IMR-90 (cell line): ENCODE measurements at regions not wholly inside any gene's neighbourhood (a gene's known extent, or its start where the extent isn't known, plus 50 kb on each side); places are given as distances from the start of the nearest gene placed in this dataset.

Experiments used
- ATAC-seq: fragments of 200-7000 bp; cut with Tn5 transposase; 2 replicates; pipeline ENCODE4 v1.9.1; 2020; ENCODE audit warnings: low read depth, mild to moderate bottlenecking, moderate library complexity
- BruUV-seq: library from RNA; stranded (reverse); fragments of 400-500 nt; replicated peaks from 2 replicates; lab custom pipeline; 2021; lab: Mats Ljungman, UMichigan
- CTCF ChIA-PET: fragments of 300-600 bp; formaldehyde crosslinking; extraction: SDS; loops from one replicate; lab custom pipeline; 2021; ENCODE audit warnings: antibody characterized with exemption; lab: Yijun Ruan, JAX
- POLR2A ChIA-PET: fragments of 300-600 bp; sonication (Branson Sonifier 250); formaldehyde crosslinking; loops from one replicate; lab custom pipeline; 2022; ENCODE audit warnings: antibody characterized with exemption; ENCODE audit not compliant: unreplicated experiment; lab: Charles Lee
- DNase-seq: peaks from one replicate; pipeline ENCODE4 v3.0.0; 2013
- H2AFZ ChIP-seq: replicated peaks from 2 replicates; pipeline ENCODE3; 2013; ENCODE audit warnings: low read length, mild to moderate bottlenecking; ENCODE audit not compliant: poor library complexity
- H2AK5ac ChIP-seq: 2 replicates; pipeline ENCODE4 v1.6.1; 2013; ENCODE audit warnings: low read depth, low read length, inconsistent platforms
- H2AK9ac ChIP-seq: replicated peaks from 2 replicates; pipeline ENCODE3; 2013; ENCODE audit warnings: mild to moderate bottlenecking, low read depth, low read length, moderate library complexity; ENCODE audit not compliant: poor library complexity
- H2BK120ac ChIP-seq: 2 replicates; pipeline ENCODE4 v1.6.1; 2013; ENCODE audit warnings: low read depth, low read length, inconsistent platforms
- H2BK15ac ChIP-seq: 3 replicates; pipeline ENCODE4 v1.6.1; 2013; ENCODE audit warnings: low read depth, low read length, inconsistent platforms
- H2BK20ac ChIP-seq: 2 replicates; pipeline ENCODE4 v1.6.1; 2013; ENCODE audit warnings: low read depth, mild to moderate bottlenecking, inconsistent platforms, low read length, moderate library complexity
- H2BK5ac ChIP-seq: 2 replicates; pipeline ENCODE4 v1.6.1; 2013; ENCODE audit warnings: mild to moderate bottlenecking, low read depth, low read length, inconsistent platforms; ENCODE audit not compliant: poor library complexity, severe bottlenecking
- H3K14ac ChIP-seq: replicated peaks from 2 replicates; pipeline ENCODE4 v1.6.1; 2013; ENCODE audit warnings: low read depth, low read length, inconsistent platforms
- H3K18ac ChIP-seq: 2 replicates; pipeline ENCODE4 v1.6.1; 2013; ENCODE audit warnings: low read depth, low read length, control low read depth
- H3K23ac ChIP-seq: 2 replicates; pipeline ENCODE4 v1.6.1; 2013; ENCODE audit warnings: low read depth, low read length, inconsistent platforms
- H3K27ac ChIP-seq: 2 replicates; pipeline ENCODE4 v1.5.1; 2013; ENCODE audit warnings: mild to moderate bottlenecking, control low read depth, low read length; ENCODE audit not compliant: insufficient read depth
- H3K27me3 ChIP-seq: 2 replicates; pipeline ENCODE4 v1.6.1; 2013; ENCODE audit warnings: low read length; ENCODE audit not compliant: control insufficient read depth, insufficient read depth
- H3K36me3 ChIP-seq: 2 replicates; pipeline ENCODE4 v1.6.1; 2013; ENCODE audit warnings: low read length, mixed read lengths; ENCODE audit not compliant: control insufficient read depth, insufficient read depth
- H3K4ac ChIP-seq: 2 replicates; pipeline ENCODE4 v1.6.1; 2013; ENCODE audit warnings: low read depth, low read length, inconsistent platforms
- H3K4me1 ChIP-seq: 2 replicates; pipeline ENCODE4 v1.6.1; 2013; ENCODE audit warnings: low read length, mixed read lengths; ENCODE audit not compliant: control insufficient read depth, insufficient read depth
- H3K4me2 ChIP-seq: 2 replicates; pipeline ENCODE4 v1.6.1; 2013; ENCODE audit warnings: low read depth, mild to moderate bottlenecking, control low read depth, low read length, moderate library complexity
- H3K4me3 ChIP-seq: 2 replicates; pipeline ENCODE4 v1.5.1; 2013; ENCODE audit warnings: low read depth, mild to moderate bottlenecking, control low read depth, low read length, moderate library complexity; ENCODE audit not compliant: insufficient read depth
- H3K56ac ChIP-seq: 2 replicates; pipeline ENCODE4 v1.6.1; 2013; ENCODE audit warnings: low read length, inconsistent platforms; ENCODE audit not compliant: insufficient read depth; ENCODE audit errors: extremely low read depth
- H3K79me1 ChIP-seq, 2 experiments: 2 replicates each; pipeline ENCODE4 v1.6.1; 2013; ENCODE audit warnings: low read length in 2 of 2, inconsistent platforms in 1 of 2, low read depth in 1 of 2
- H3K9ac ChIP-seq: 2 replicates; pipeline ENCODE4 v1.6.1; 2013; ENCODE audit warnings: low read depth, low read length, control low read depth
- H3K9me1 ChIP-seq: 2 replicates; pipeline ENCODE4 v1.6.1; 2013; ENCODE audit warnings: low read length, inconsistent platforms; ENCODE audit not compliant: insufficient read depth
- H3K9me3 ChIP-seq: 2 replicates; pipeline ENCODE4 v1.6.1; 2013; ENCODE audit warnings: low read length; ENCODE audit not compliant: control insufficient read depth, insufficient read depth
- H4K20me1 ChIP-seq: 2 replicates; pipeline ENCODE4 v1.6.1; 2013; ENCODE audit warnings: low read length, inconsistent platforms; ENCODE audit not compliant: insufficient read depth
- H4K5ac ChIP-seq: 2 replicates; pipeline ENCODE4 v1.6.1; 2013; ENCODE audit warnings: mild to moderate bottlenecking, low read depth, low read length, control low read depth
- H4K8ac ChIP-seq, 2 experiments: 2 replicates each; pipeline ENCODE4 v1.6.1; 2013; ENCODE audit warnings: low read depth in 2 of 2, low read length in 2 of 2, control low read depth in 1 of 2, inconsistent platforms in 1 of 2
- H4K91ac ChIP-seq: 2 replicates; pipeline ENCODE4 v1.6.1; 2013; ENCODE audit warnings: low read depth, low read length, inconsistent platforms; ENCODE audit not compliant: insufficient read depth
- BHLHE40 ChIP-seq: fragments of 150-350 bp; IDR thresholded peaks from 2 replicates; pipeline ENCODE4 v1.6.1; 2016; ENCODE audit warnings: mild to moderate bottlenecking, low read depth, low read length
- CHD1 ChIP-seq: IDR thresholded peaks from 2 replicates; pipeline ENCODE4 v1.6.1; 2012; ENCODE audit warnings: low read depth, low read length, improper control_type of control experiment
- FOS ChIP-seq: fragments of 150-350 bp; IDR thresholded peaks from 2 replicates; pipeline ENCODE4 v1.6.1; 2016; ENCODE audit warnings: low read depth, low read length
- MAFK ChIP-seq: IDR thresholded peaks from 2 replicates; pipeline ENCODE4 v1.6.1; 2012; ENCODE audit warnings: low read depth, low read length, improper control_type of control experiment
- MAZ ChIP-seq: IDR thresholded peaks from 2 replicates; pipeline ENCODE4 v1.6.1; 2012; ENCODE audit warnings: low read depth, mild to moderate bottlenecking, low read length, improper control_type of control experiment, moderate library complexity, borderline replicate concordance
- MXI1 ChIP-seq: IDR thresholded peaks from 2 replicates; pipeline ENCODE4 v1.6.1; 2012; ENCODE audit warnings: low read depth, mild to moderate bottlenecking, low read length, moderate library complexity, borderline replicate concordance
- NFE2L2 ChIP-seq: fragments of 150-350 bp; IDR thresholded peaks from 2 replicates; pipeline ENCODE4 v1.6.1; 2016; ENCODE audit warnings: low read depth, mild to moderate bottlenecking, low read length
- RAD21 ChIP-seq: IDR thresholded peaks from 2 replicates; pipeline ENCODE4 v1.6.1; 2012; ENCODE audit warnings: low read length, improper control_type of control experiment
- RCOR1 ChIP-seq: IDR thresholded peaks from 2 replicates; pipeline ENCODE4 v1.6.1; 2012; ENCODE audit warnings: mild to moderate bottlenecking, low read length, improper control_type of control experiment; ENCODE audit not compliant: insufficient replicate concordance
- RFX5 ChIP-seq: IDR thresholded peaks from 2 replicates; pipeline ENCODE4 v1.8.0; 2012; ENCODE audit warnings: low read depth, mild to moderate bottlenecking, low read length, moderate library complexity
- SMC3 ChIP-seq: fragments of 150-350 bp; IDR thresholded peaks from 2 replicates; pipeline ENCODE4 v1.6.1; 2016; ENCODE audit warnings: low read depth, mild to moderate bottlenecking, antibody characterized with exemption, low read length, moderate library complexity
- WGBS, 2 experiments: methylation state at CpG; one replicate each; pipeline versions ENCODE4 v1.1.5 to v1.1.7; 2013; ENCODE audit warnings: missing lambda C conversion rate in 2 of 2; ENCODE audit not compliant: insufficient read length in 1 of 2; ENCODE audit errors: extremely low coverage in 2 of 2; 5-methylcytosine and 5-hydroxymethylcytosine counted together
- dilution Hi-C: fragments of 300-500 bp; cut with HindIII; formaldehyde crosslinking; loops from one replicate; pipeline ENCODE4 v1.14.3; 2018; ENCODE audit warnings: low sequenced_read_pairs; ENCODE audit not compliant: unreplicated experiment
- in situ Hi-C: fragments of 300-500 bp; cut with MboI; formaldehyde crosslinking; loops from 3 replicates; pipeline ENCODE4 v1.14.3; 2019; ENCODE audit warnings: low sequenced_read_pairs, inconsistent platforms, mixed read lengths
- intact Hi-C: fragments of 100-400 bp; cut with micrococcal nuclease; formaldehyde crosslinking; loops from 2 replicates; pipeline ENCODE4 v1.10.0; 2022
- TF ChIP-seq, protein P1 (sequence below): conservative IDR thresholded peaks from 2 replicates; pipeline ENCODE4 v1.5.1; 2012; ENCODE audit warnings: mild to moderate bottlenecking, low read depth, low read length, improper control_type of control experiment
- TF ChIP-seq, protein P2 (sequence below): fragments of 150-350 bp; IDR thresholded peaks from 2 replicates; pipeline ENCODE4 v1.6.1; 2017; ENCODE audit warnings: mild to moderate bottlenecking, antibody characterized with exemption, low read length, low read depth
- TF ChIP-seq, protein P3 (sequence below): fragments of 150-350 bp; IDR thresholded peaks from 2 replicates; pipeline ENCODE4 v1.6.1; 2016; ENCODE audit warnings: low read depth, mild to moderate bottlenecking, low read length, moderate library complexity, borderline replicate concordance

DNA sequence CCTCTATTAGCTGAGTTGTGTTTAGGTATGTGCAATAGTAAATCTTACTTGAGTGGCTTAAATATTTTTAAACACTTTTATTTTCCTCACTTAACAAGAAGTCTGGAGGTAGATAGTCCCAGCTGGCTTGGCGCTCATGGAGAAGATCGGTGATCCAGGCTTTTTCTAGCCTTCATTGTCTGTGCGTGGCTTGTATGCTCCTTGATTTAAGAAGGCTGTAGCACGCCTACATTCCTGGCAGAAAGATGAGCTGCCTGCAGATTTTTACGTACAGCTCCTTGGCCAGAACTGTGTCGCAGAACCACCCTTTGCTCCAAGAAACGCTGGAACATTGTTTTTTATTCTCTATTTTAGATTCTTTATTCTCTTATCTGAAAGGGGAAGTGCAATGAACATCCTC is 284.1 kb downstream of the KIF20B start:
- H4K91ac ChIP-seq: no peak overlapping the region
- no peaks in the 10 kb centered on the region for H4K20me1 ChIP-seq
- CTCF ChIA-PET: no interaction called here
- TF ChIP-seq MAFK: no peak
- TF ChIP-seq MXI1: no peak
- TF ChIP-seq RAD21: no peak
- no peak for TF ChIP-seq SMC3
- no peak for TF ChIP-seq CHD1
- TF ChIP-seq, protein P1, sequence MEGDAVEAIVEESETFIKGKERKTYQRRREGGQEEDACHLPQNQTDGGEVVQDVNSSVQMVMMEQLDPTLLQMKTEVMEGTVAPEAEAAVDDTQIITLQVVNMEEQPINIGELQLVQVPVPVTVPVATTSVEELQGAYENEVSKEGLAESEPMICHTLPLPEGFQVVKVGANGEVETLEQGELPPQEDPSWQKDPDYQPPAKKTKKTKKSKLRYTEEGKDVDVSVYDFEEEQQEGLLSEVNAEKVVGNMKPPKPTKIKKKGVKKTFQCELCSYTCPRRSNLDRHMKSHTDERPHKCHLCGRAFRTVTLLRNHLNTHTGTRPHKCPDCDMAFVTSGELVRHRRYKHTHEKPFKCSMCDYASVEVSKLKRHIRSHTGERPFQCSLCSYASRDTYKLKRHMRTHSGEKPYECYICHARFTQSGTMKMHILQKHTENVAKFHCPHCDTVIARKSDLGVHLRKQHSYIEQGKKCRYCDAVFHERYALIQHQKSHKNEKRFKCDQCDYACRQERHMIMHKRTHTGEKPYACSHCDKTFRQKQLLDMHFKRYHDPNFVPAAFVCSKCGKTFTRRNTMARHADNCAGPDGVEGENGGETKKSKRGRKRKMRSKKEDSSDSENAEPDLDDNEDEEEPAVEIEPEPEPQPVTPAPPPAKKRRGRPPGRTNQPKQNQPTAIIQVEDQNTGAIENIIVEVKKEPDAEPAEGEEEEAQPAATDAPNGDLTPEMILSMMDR: no peak
- no peak for TF ChIP-seq MAZ
- no peak for TF ChIP-seq RCOR1
- TF ChIP-seq, protein P2, sequence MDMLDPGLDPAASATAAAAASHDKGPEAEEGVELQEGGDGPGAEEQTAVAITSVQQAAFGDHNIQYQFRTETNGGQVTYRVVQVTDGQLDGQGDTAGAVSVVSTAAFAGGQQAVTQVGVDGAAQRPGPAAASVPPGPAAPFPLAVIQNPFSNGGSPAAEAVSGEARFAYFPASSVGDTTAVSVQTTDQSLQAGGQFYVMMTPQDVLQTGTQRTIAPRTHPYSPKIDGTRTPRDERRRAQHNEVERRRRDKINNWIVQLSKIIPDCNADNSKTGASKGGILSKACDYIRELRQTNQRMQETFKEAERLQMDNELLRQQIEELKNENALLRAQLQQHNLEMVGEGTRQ: no peak
- TF ChIP-seq RFX5: no peak
- no peak for TF ChIP-seq FOS
- no peak for TF ChIP-seq NFE2L2
- TF ChIP-seq BHLHE40: no peak
- TF ChIP-seq, protein P3, sequence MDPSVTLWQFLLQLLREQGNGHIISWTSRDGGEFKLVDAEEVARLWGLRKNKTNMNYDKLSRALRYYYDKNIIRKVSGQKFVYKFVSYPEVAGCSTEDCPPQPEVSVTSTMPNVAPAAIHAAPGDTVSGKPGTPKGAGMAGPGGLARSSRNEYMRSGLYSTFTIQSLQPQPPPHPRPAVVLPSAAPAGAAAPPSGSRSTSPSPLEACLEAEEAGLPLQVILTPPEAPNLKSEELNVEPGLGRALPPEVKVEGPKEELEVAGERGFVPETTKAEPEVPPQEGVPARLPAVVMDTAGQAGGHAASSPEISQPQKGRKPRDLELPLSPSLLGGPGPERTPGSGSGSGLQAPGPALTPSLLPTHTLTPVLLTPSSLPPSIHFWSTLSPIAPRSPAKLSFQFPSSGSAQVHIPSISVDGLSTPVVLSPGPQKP: no peak
- BruUV-seq: no TSS peak
- no peak overlapping the region for H3K9ac ChIP-seq
- no peak overlapping the region for H2BK15ac ChIP-seq
- DNase-seq: no peak
- intact Hi-C loops: no loop called here
- no peak overlapping the region for H3K27ac ChIP-seq
- H3K18ac ChIP-seq: no peak overlapping the region
- dilution Hi-C loops: no loop called here
- no peaks in the 10 kb centered on the region for H3K36me3 ChIP-seq
- no peak overlapping the region for H3K14ac ChIP-seq
- no peak overlapping the region for H3K4ac ChIP-seq
- no peak overlapping the region for H2BK120ac ChIP-seq
- no peak overlapping the region for H2AK9ac ChIP-seq
- H3K9me1 ChIP-seq: no peaks in the 10 kb centered on the region
- H2AFZ ChIP-seq: no peak overlapping the region
- no peaks in the 10 kb centered on the region for H3K9me3 ChIP-seq
- H4K5ac ChIP-seq: no peak overlapping the region
- H3K4me3 ChIP-seq: no peak overlapping the region
- H3K4me1 ChIP-seq: no peaks in the 10 kb centered on the region
- no peak overlapping the region for H2BK5ac ChIP-seq
- no peak overlapping the region for H4K8ac ChIP-seq
- no peaks in the 10 kb centered on the region for H3K79me1 ChIP-seq
- POLR2A ChIA-PET: no interaction called here
- H3K27me3 ChIP-seq: no peaks in the 10 kb centered on the region
- 46% methylated on average over 3 of the region's 7 CpGs; no CpG with 5 or more reads in 1 of the 2 experiments for WGBS, 2 experiments
- H2AK5ac ChIP-seq: no peak overlapping the region
- H3K4me2 ChIP-seq: no peak overlapping the region
- H2BK20ac ChIP-seq: no peak overlapping the region
- in situ Hi-C loops: no loop called here
- ATAC-seq: no peak
- H3K23ac ChIP-seq: no peak overlapping the region
- H3K56ac ChIP-seq: no peak overlapping the region
